ENCODE measurements at regions not wholly inside any gene's neighbourhood (a gene's known extent, or its start where the extent isn't known, plus 50 kb on each side); places are given as distances from the start of the nearest gene placed in this dataset.

GRCh38 chr2:212922701-212923100 is 228.7 kb downstream of the IKZF2 start:
- H3K4me3 ChIP-seq: no peak overlapping the region
- H4K20me1 ChIP-seq (replicated peaks; ENCODE audit: insufficient read depth): no peaks in the 10 kb centered on the region
- H3K27ac ChIP-seq (ENCODE audit: low read depth): no peak overlapping the region
- no peaks in the 10 kb centered on the region for H3K36me3 ChIP-seq (ENCODE audit: insufficient read depth)
- H3K4me2 ChIP-seq: no peak overlapping the region
- ATAC-seq (no peak), DNase-seq (ENCODE audit: low spot score) (no peak)
- no peak overlapping the region for H2AFZ ChIP-seq
- H3K27me3 ChIP-seq (ENCODE audit: insufficient read depth): no peaks in the 10 kb centered on the region
- H3K9me2 ChIP-seq (ENCODE audit: insufficient read depth): no peaks in the 10 kb centered on the region; the same call in 1 of the 2 replicates
- peaks cover 31% of the 10 kb centered on the region; the same call in 2 of the 3 replicates for H3K4me1 Mint-ChIP-seq
- H3K9me3 Mint-ChIP-seq: no peaks in the 10 kb centered on the region
- peaks cover 3% of the 10 kb centered on the region for H3K27me3 Mint-ChIP-seq (ENCODE audit: insufficient read depth, low read depth, poor library complexity)
- no peak overlapping the region for H3K27ac Mint-ChIP-seq
- peaks cover 6% of the 10 kb centered on the region; the same call in 1 of the 2 replicates for H3K4me1 ChIP-seq (ENCODE audit: insufficient read depth)
- TF ChIP-seq, protein P1, sequence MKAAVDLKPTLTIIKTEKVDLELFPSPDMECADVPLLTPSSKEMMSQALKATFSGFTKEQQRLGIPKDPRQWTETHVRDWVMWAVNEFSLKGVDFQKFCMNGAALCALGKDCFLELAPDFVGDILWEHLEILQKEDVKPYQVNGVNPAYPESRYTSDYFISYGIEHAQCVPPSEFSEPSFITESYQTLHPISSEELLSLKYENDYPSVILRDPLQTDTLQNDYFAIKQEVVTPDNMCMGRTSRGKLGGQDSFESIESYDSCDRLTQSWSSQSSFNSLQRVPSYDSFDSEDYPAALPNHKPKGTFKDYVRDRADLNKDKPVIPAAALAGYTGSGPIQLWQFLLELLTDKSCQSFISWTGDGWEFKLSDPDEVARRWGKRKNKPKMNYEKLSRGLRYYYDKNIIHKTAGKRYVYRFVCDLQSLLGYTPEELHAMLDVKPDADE (IDR thresholded peaks at IDR 0.05): no peak
- TF ChIP-seq POLR2AphosphoS5 (IDR thresholded peaks at IDR 0.05; ENCODE audit: low read depth) (no peak), ZNF114 (CRISPR knock-in tag; IDR thresholded peaks at IDR 0.05) (no peak), ZNF331 (CRISPR knock-in tag; IDR thresholded peaks at IDR 0.05; ENCODE audit: low read depth) (no peak), EZH2phosphoT487 (IDR thresholded peaks at IDR 0.05; ENCODE audit: unreplicated experiment) (no peak), STAT1 (IDR thresholded peaks at IDR 0.05; ENCODE audit: unreplicated experiment) (no peak), CREB1 (CRISPR knock-in tag; IDR thresholded peaks at IDR 0.05; ENCODE audit: low read depth) (no peak), EZH2 (IDR thresholded peaks at IDR 0.05; ENCODE audit: low read depth, unreplicated experiment) (no peak), JUNB (IDR thresholded peaks at IDR 0.05; ENCODE audit: unreplicated experiment) (no peak), NANOG (IDR thresholded peaks at IDR 0.05; ENCODE audit: borderline replicate concordance) (no peak), CTCF (conservative IDR thresholded peaks at IDR 0.05; ENCODE audit: low read depth in 2 of 2) (no peak)
- TF ChIP-seq, protein P2, sequence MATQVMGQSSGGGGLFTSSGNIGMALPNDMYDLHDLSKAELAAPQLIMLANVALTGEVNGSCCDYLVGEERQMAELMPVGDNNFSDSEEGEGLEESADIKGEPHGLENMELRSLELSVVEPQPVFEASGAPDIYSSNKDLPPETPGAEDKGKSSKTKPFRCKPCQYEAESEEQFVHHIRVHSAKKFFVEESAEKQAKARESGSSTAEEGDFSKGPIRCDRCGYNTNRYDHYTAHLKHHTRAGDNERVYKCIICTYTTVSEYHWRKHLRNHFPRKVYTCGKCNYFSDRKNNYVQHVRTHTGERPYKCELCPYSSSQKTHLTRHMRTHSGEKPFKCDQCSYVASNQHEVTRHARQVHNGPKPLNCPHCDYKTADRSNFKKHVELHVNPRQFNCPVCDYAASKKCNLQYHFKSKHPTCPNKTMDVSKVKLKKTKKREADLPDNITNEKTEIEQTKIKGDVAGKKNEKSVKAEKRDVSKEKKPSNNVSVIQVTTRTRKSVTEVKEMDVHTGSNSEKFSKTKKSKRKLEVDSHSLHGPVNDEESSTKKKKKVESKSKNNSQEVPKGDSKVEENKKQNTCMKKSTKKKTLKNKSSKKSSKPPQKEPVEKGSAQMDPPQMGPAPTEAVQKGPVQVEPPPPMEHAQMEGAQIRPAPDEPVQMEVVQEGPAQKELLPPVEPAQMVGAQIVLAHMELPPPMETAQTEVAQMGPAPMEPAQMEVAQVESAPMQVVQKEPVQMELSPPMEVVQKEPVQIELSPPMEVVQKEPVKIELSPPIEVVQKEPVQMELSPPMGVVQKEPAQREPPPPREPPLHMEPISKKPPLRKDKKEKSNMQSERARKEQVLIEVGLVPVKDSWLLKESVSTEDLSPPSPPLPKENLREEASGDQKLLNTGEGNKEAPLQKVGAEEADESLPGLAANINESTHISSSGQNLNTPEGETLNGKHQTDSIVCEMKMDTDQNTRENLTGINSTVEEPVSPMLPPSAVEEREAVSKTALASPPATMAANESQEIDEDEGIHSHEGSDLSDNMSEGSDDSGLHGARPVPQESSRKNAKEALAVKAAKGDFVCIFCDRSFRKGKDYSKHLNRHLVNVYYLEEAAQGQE (IDR thresholded peaks at IDR 0.05; ENCODE audit: unreplicated experiment): no peak
- TF ChIP-seq, protein P3, sequence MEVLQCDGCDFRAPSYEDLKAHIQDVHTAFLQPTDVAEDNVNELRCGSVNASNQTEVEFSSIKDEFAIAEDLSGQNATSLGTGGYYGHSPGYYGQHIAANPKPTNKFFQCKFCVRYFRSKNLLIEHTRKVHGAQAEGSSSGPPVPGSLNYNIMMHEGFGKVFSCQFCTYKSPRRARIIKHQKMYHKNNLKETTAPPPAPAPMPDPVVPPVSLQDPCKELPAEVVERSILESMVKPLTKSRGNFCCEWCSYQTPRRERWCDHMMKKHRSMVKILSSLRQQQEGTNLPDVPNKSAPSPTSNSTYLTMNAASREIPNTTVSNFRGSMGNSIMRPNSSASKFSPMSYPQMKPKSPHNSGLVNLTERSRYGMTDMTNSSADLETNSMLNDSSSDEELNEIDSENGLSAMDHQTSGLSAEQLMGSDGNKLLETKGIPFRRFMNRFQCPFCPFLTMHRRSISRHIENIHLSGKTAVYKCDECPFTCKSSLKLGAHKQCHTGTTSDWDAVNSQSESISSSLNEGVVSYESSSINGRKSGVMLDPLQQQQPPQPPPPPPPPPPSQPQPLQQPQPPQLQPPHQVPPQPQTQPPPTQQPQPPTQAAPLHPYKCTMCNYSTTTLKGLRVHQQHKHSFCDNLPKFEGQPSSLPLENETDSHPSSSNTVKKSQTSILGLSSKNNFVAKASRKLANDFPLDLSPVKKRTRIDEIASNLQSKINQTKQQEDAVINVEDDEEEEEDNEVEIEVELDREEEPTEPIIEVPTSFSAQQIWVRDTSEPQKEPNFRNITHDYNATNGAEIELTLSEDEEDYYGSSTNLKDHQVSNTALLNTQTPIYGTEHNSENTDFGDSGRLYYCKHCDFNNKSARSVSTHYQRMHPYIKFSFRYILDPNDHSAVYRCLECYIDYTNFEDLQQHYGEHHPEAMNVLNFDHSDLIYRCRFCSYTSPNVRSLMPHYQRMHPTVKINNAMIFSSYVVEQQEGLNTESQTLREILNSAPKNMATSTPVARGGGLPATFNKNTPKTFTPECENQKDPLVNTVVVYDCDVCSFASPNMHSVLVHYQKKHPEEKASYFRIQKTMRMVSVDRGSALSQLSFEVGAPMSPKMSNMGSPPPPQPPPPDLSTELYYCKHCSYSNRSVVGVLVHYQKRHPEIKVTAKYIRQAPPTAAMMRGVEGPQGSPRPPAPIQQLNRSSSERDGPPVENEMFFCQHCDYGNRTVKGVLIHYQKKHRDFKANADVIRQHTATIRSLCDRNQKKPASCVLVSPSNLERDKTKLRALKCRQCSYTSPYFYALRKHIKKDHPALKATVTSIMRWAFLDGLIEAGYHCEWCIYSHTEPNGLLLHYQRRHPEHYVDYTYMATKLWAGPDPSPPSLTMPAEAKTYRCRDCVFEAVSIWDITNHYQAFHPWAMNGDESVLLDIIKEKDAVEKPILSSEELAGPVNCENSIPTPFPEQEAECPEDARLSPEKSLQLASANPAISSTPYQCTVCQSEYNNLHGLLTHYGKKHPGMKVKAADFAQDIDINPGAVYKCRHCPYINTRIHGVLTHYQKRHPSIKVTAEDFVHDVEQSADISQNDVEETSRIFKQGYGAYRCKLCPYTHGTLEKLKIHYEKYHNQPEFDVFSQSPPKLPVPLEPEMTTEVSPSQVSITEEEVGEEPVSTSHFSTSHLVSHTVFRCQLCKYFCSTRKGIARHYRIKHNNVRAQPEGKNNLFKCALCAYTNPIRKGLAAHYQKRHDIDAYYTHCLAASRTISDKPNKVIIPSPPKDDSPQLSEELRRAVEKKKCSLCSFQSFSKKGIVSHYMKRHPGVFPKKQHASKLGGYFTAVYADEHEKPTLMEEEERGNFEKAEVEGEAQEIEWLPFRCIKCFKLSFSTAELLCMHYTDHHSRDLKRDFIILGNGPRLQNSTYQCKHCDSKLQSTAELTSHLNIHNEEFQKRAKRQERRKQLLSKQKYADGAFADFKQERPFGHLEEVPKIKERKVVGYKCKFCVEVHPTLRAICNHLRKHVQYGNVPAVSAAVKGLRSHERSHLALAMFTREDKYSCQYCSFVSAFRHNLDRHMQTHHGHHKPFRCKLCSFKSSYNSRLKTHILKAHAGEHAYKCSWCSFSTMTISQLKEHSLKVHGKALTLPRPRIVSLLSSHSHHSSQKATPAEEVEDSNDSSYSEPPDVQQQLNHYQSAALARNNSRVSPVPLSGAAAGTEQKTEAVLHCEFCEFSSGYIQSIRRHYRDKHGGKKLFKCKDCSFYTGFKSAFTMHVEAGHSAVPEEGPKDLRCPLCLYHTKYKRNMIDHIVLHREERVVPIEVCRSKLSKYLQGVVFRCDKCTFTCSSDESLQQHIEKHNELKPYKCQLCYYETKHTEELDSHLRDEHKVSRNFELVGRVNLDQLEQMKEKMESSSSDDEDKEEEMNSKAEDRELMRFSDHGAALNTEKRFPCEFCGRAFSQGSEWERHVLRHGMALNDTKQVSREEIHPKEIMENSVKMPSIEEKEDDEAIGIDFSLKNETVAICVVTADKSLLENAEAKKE (CRISPR knock-in tag; IDR thresholded peaks at IDR 0.05): no peak
- no peak overlapping the region for H3K4me3 Mint-ChIP-seq
- no peaks in the 10 kb centered on the region for H3K79me2 ChIP-seq (replicated peaks; ENCODE audit: insufficient read depth)
- no peaks in the 10 kb centered on the region for H3F3A ChIP-seq (replicated peaks; ENCODE audit: low read depth)
- H3K36me3 Mint-ChIP-seq (ENCODE audit: low read depth): no peaks in the 10 kb centered on the region; the same call in 2 of the 3 replicates

Data from GM23338 (cell line).